Astrocyte of the spinal cord (primary cell): ENCODE measurements at regions not wholly inside any gene's neighbourhood (a gene's known extent, or its start where the extent isn't known, plus 50 kb on each side); places are given as distances from the start of the nearest gene placed in this dataset.

Source experiments
- DNase-seq: peaks from one replicate; pipeline ENCODE4 v3.0.0; 2011; ENCODE audit warnings: low read depth, low spot score
- H3K4me3 ChIP-seq: 2 replicates; pipeline ENCODE4 v1.5.1; 2011; ENCODE audit warnings: low read depth, mild to moderate bottlenecking, low read length, moderate library complexity
- in situ Hi-C: cut with HindIII; loops from 2 replicates; pipeline ENCODE4 v1.10.0; 2017; ENCODE audit warnings: low sequenced_read_pairs
- TF ChIP-seq, protein P1 (sequence below): IDR thresholded peaks from 2 replicates; pipeline ENCODE4 v1.5.1; 2012; ENCODE audit warnings: low read depth, mild to moderate bottlenecking, low read length, inconsistent platforms

DNA sequence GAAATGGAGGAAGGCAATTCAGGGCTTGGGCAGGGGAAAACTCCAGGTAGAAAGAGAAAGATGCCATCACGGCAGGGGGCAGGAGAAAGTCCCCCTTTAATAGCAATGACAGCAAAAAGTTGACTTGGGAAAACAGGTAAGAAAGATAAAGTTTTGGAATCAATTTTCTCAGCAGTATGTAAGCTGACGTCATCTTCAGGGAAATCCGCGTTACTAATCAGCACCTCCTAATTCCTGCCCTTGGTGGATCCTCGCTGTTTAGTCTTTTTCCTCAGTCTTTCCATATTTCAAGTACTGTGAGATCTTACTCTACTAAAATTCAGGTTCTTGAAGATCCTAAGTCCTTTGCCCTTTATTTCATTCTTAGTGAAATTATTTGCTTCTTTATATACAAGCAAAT, 233.0 kb downstream of the MREG start:
- in situ Hi-C loops = no loop called here
- H3K4me3 ChIP-seq = no peak overlapping the region
- no peak for DNase-seq
- TF ChIP-seq, protein P1, sequence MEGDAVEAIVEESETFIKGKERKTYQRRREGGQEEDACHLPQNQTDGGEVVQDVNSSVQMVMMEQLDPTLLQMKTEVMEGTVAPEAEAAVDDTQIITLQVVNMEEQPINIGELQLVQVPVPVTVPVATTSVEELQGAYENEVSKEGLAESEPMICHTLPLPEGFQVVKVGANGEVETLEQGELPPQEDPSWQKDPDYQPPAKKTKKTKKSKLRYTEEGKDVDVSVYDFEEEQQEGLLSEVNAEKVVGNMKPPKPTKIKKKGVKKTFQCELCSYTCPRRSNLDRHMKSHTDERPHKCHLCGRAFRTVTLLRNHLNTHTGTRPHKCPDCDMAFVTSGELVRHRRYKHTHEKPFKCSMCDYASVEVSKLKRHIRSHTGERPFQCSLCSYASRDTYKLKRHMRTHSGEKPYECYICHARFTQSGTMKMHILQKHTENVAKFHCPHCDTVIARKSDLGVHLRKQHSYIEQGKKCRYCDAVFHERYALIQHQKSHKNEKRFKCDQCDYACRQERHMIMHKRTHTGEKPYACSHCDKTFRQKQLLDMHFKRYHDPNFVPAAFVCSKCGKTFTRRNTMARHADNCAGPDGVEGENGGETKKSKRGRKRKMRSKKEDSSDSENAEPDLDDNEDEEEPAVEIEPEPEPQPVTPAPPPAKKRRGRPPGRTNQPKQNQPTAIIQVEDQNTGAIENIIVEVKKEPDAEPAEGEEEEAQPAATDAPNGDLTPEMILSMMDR = no peak

DNA sequence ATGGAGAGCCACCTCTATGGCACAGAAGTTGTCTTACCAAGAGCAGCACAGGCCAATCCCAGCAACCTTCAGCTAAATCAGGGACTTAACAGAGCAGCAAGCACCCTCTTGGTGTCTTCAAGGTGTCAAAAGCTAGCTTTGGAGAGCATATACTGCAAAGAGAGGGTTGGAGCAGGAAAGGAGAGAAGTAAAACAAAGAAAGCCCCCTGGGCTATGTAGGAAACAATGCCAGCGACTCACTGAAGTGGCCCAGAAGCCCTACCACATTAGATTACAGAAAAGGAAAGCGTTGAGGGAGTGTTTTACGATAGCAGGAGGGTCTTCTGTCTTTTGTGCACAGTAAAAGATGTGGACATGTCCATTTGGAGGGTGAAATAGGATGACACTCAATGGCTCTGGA, 233.4 kb downstream of the MREG start:
- DNase-seq = no peak
- in situ Hi-C loops = no loop called here
- no peak overlapping the region for H3K4me3 ChIP-seq
- TF ChIP-seq, protein P1 = no peak

DNA sequence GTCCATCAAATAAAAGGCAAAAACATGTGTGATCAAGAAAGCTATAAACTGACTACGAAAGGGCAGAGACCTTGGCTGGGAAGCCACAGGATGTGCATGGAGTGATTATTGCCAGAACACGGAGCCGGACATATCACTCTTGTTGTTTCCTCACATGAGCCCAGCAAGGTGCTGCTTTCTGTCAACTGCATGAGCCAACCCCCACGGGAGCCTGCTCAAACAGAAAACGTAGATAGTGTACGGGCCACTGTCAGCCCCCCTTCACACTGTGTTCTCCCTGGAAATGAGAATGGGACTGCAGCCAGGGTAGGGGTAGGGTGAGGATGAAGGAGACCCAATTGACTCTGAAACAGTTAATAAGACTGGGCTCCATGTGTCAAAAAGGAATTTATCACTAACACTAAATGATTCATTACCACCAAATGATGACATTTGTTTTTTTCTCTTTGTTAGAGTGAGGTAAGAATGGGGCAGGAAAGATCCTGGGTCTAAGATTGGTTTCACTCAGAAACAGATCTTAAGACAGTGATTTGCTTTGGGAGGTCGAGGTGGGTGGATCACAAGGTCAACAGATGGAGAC, 235.8 kb downstream of the MREG start:
- in situ Hi-C loops = no loop called here
- no peak overlapping the region for H3K4me3 ChIP-seq
- DNase-seq = no peak

DNA sequence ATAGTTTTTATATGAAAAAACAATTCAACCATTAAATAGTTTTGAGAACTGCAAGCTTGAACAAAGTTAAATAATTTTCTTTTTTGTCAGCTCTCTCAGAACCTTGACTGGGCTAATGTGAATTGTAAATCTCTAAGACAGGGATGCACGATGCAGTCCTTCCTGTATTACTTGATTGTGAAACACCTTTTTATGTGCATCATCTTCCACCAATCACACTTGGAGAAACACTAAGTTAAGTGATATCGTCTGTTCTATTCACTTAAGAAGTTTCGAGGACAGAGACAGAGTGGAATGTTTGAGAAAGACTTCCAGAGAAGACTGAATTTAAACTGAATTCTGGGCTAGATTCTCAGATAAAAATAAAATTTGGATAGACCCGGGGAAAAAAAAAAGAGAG, 238.2 kb downstream of the MREG start:
- no peak overlapping the region for H3K4me3 ChIP-seq
- DNase-seq = no peak
- TF ChIP-seq, protein P1 = no peak
- in situ Hi-C loops = no loop called here

More for the DNA sequence above, 235.8 kb downstream of the MREG start:
- TF ChIP-seq, protein P1 = no peak

DNA sequence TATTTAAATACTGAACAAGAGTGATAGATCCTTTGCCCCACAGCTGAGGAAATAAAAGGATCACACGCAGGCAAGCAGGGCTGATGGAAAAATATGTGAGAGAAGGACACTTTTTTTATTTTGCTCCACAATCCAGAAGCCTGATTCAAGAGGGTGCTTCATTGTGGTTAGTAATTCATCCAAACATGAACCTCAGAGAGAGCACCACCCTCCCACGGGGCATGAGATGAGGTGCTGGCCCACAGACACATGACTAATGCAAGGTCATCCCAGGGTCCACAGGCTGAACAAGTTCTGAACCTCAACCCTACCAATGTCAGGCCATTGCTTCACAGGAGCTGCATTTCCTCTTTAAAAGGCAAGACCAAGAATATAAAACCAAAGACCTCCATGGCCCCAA, 239.6 kb downstream of the MREG start:
- TF ChIP-seq, protein P1 = no peak
- no peak overlapping the region for H3K4me3 ChIP-seq
- in situ Hi-C loops = no loop called here
- DNase-seq = peak; percentile 95

DNA sequence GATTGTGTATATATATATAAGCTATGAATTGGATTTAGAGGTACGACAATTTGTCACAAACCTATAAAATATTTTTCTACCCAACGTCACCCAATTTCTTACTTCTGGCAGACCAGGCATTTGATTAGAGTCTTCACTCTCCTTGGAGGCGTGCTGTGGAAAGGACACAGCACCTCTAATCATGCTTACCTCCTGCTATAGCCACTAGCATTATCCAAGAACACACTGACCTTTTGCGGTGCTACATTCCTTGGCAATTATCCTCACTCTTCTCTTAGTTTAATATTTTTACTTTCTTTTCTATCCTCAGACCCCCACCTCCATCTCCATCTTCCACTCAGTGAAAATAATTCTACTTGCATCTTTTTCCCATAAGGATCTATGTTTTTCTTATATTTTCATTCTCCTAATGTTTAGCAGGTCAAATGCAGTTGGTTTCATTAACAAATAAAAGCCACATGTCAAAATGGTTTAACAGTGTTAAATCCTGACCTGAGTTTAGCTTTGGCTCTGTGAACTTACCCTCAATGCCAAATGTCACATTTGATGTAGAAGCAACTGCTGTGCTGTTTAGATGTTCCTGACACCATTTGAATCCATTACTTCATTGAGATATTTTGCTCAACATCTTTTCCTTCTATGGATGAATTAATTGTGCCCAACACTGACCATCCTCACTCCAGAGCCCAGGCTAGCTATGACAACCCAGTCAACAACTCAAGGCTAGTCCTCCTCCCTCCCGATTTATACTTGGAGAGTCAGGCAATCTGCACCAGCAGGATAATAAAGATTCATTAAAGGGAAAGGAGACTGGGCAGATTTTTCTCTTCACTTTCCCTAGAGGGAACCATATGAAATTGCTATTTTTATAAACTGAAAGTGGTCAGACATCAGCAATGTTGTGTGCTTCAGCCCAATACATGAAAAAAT, 240.5 kb downstream of the MREG start:
- TF ChIP-seq, protein P1 = no peak
- no peak overlapping the region for H3K4me3 ChIP-seq
- in situ Hi-C loops = no loop called here
- DNase-seq = peak; percentile 51
